ENCODE measurements at regions not wholly inside any gene's neighbourhood (a gene's known extent, or its start where the extent isn't known, plus 50 kb on each side); places are given as distances from the start of the nearest gene placed in this dataset.

GRCh38 chr3:118544458-118544857, 490.2 kb downstream of the IGSF11 start:
- H3K27me3 ChIP-seq (ENCODE audit: control insufficient read depth, insufficient read depth, low read length): no peaks in the 10 kb centered on the region
- no peak overlapping the region for H3K27ac ChIP-seq (ENCODE audit: low read length)
- no peak overlapping the region for H3K4me3 ChIP-seq (ENCODE audit: low read length)
- no peaks in the 10 kb centered on the region for H3K36me3 ChIP-seq (ENCODE audit: control insufficient read depth, low read depth, low read length)
- H3K9me3 ChIP-seq (ENCODE audit: control insufficient read depth, low read depth, low read length): no peaks in the 10 kb centered on the region
- no peak overlapping the region for H3K9ac ChIP-seq (ENCODE audit: low read length)
- no peaks in the 10 kb centered on the region for H3K4me1 ChIP-seq (ENCODE audit: control insufficient read depth, low read depth, low read length)

- H3K9me3 ChIP-seq (ENCODE audit: control insufficient read depth, low read depth, low read length): no peaks in the 10 kb centered on the region
- no peaks in the 10 kb centered on the region for H3K36me3 ChIP-seq (ENCODE audit: control insufficient read depth, low read depth, low read length)
- H3K4me1 ChIP-seq (ENCODE audit: control insufficient read depth, low read depth, low read length): no peaks in the 10 kb centered on the region
- no peak overlapping the region for H3K9ac ChIP-seq (ENCODE audit: low read length)
- H3K4me3 ChIP-seq (ENCODE audit: low read length): no peak overlapping the region
- H3K27ac ChIP-seq (ENCODE audit: low read length): no peak overlapping the region
- H3K27me3 ChIP-seq (ENCODE audit: control insufficient read depth, insufficient read depth, low read length): no peaks in the 10 kb centered on the region
Observed at GRCh38 chr3:118548434-118548833, 486.2 kb downstream of the IGSF11 start.

- H3K36me3 ChIP-seq (ENCODE audit: control insufficient read depth, low read depth, low read length): no peaks in the 10 kb centered on the region
- H3K27ac ChIP-seq (ENCODE audit: low read length): no peak overlapping the region
- H3K27me3 ChIP-seq (ENCODE audit: control insufficient read depth, insufficient read depth, low read length): no peaks in the 10 kb centered on the region
- no peaks in the 10 kb centered on the region for H3K9me3 ChIP-seq (ENCODE audit: control insufficient read depth, low read depth, low read length)
- H3K4me3 ChIP-seq (ENCODE audit: low read length): no peak overlapping the region
- no peak overlapping the region for H3K9ac ChIP-seq (ENCODE audit: low read length)
- H3K4me1 ChIP-seq (ENCODE audit: control insufficient read depth, low read depth, low read length): no peaks in the 10 kb centered on the region
Observed at GRCh38 chr3:118550122-118550521, 484.5 kb downstream of the IGSF11 start.

- Histone ChIP-seq H3K9me3 (ENCODE audit: control insufficient read depth, low read depth, low read length) (no peaks in the 10 kb centered on the region), H3K9ac (ENCODE audit: low read length) (no peak overlapping the region), H3K4me1 (ENCODE audit: control insufficient read depth, low read depth, low read length) (no peaks in the 10 kb centered on the region), H3K27me3 (ENCODE audit: control insufficient read depth, insufficient read depth, low read length) (no peaks in the 10 kb centered on the region), H3K27ac (ENCODE audit: low read length) (no peak overlapping the region), H3K36me3 (ENCODE audit: control insufficient read depth, low read depth, low read length) (no peaks in the 10 kb centered on the region), H3K4me3 (ENCODE audit: low read length) (no peak overlapping the region)
Observed at GRCh38 chr3:118550556-118550955, 484.1 kb downstream of the IGSF11 start.

GRCh38 chr3:118554148-118554838, 480.4 kb downstream of the IGSF11 start:
- no peak overlapping the region for H3K4me3 ChIP-seq (ENCODE audit: low read length)

GRCh38 chr3:118556983-118557382, 477.7 kb downstream of the IGSF11 start:
- Histone ChIP-seq H3K27me3 (ENCODE audit: control insufficient read depth, insufficient read depth, low read length) (no peaks in the 10 kb centered on the region), H3K4me3 (ENCODE audit: low read length) (no peak overlapping the region), H3K4me1 (ENCODE audit: control insufficient read depth, low read depth, low read length) (no peaks in the 10 kb centered on the region), H3K36me3 (ENCODE audit: control insufficient read depth, low read depth, low read length) (no peaks in the 10 kb centered on the region), H3K9ac (ENCODE audit: low read length) (no peak overlapping the region), H3K27ac (ENCODE audit: low read length) (no peak overlapping the region), H3K9me3 (ENCODE audit: control insufficient read depth, low read depth, low read length) (no peaks in the 10 kb centered on the region)

More at GRCh38 chr3:118554148-118554838, 480.4 kb downstream of the IGSF11 start:
- Histone ChIP-seq H3K9me3 (ENCODE audit: control insufficient read depth, low read depth, low read length) (no peaks in the 10 kb centered on the region), H3K4me1 (ENCODE audit: control insufficient read depth, low read depth, low read length) (no peaks in the 10 kb centered on the region), H3K9ac (ENCODE audit: low read length) (no peak overlapping the region), H3K27ac (ENCODE audit: low read length) (no peak overlapping the region), H3K36me3 (ENCODE audit: control insufficient read depth, low read depth, low read length) (no peaks in the 10 kb centered on the region), H3K27me3 (ENCODE audit: control insufficient read depth, insufficient read depth, low read length) (no peaks in the 10 kb centered on the region)

- Histone ChIP-seq H3K4me3 (ENCODE audit: low read length) (no peak overlapping the region), H3K27ac (ENCODE audit: low read length) (no peak overlapping the region), H3K9me3 (ENCODE audit: control insufficient read depth, low read depth, low read length) (no peaks in the 10 kb centered on the region), H3K4me1 (ENCODE audit: control insufficient read depth, low read depth, low read length) (no peaks in the 10 kb centered on the region), H3K36me3 (ENCODE audit: control insufficient read depth, low read depth, low read length) (no peaks in the 10 kb centered on the region), H3K9ac (ENCODE audit: low read length) (no peak overlapping the region), H3K27me3 (ENCODE audit: control insufficient read depth, insufficient read depth, low read length) (no peaks in the 10 kb centered on the region)
Observed at GRCh38 chr3:118557513-118557912, 477.1 kb downstream of the IGSF11 start.

- H3K9ac ChIP-seq (ENCODE audit: low read length): no peak overlapping the region
- no peaks in the 10 kb centered on the region for H3K4me1 ChIP-seq (ENCODE audit: control insufficient read depth, low read depth, low read length)
- no peaks in the 10 kb centered on the region for H3K9me3 ChIP-seq (ENCODE audit: control insufficient read depth, low read depth, low read length)
- H3K4me3 ChIP-seq (ENCODE audit: low read length): no peak overlapping the region
- H3K27ac ChIP-seq (ENCODE audit: low read length): no peak overlapping the region
- H3K36me3 ChIP-seq (ENCODE audit: control insufficient read depth, low read depth, low read length): no peaks in the 10 kb centered on the region
- H3K27me3 ChIP-seq (ENCODE audit: control insufficient read depth, insufficient read depth, low read length): no peaks in the 10 kb centered on the region
Observed at GRCh38 chr3:118559286-118559685, 475.4 kb downstream of the IGSF11 start.

GRCh38 chr3:118564800-118565199, 469.8 kb downstream of the IGSF11 start:
- Histone ChIP-seq H3K9me3 (ENCODE audit: control insufficient read depth, low read depth, low read length) (no peaks in the 10 kb centered on the region), H3K4me1 (ENCODE audit: control insufficient read depth, low read depth, low read length) (no peaks in the 10 kb centered on the region), H3K27me3 (ENCODE audit: control insufficient read depth, insufficient read depth, low read length) (no peaks in the 10 kb centered on the region), H3K36me3 (ENCODE audit: control insufficient read depth, low read depth, low read length) (no peaks in the 10 kb centered on the region), H3K27ac (ENCODE audit: low read length) (no peak overlapping the region), H3K9ac (ENCODE audit: low read length) (no peak overlapping the region), H3K4me3 (ENCODE audit: low read length) (no peak overlapping the region)

GRCh38 chr3:118573912-118574311, 460.7 kb downstream of the IGSF11 start:
- Histone ChIP-seq H3K4me3 (ENCODE audit: low read length) (no peak overlapping the region), H3K4me1 (ENCODE audit: control insufficient read depth, low read depth, low read length) (no peaks in the 10 kb centered on the region), H3K9ac (ENCODE audit: low read length) (no peak overlapping the region), H3K36me3 (ENCODE audit: control insufficient read depth, low read depth, low read length) (no peaks in the 10 kb centered on the region), H3K9me3 (ENCODE audit: control insufficient read depth, low read depth, low read length) (no peaks in the 10 kb centered on the region), H3K27me3 (ENCODE audit: control insufficient read depth, insufficient read depth, low read length) (no peaks in the 10 kb centered on the region), H3K27ac (ENCODE audit: low read length) (no peak overlapping the region)

GRCh38 chr3:118577055-118577777, 457.4 kb downstream of the IGSF11 start:
- Histone ChIP-seq H3K27me3 (ENCODE audit: control insufficient read depth, insufficient read depth, low read length) (no peaks in the 10 kb centered on the region), H3K27ac (ENCODE audit: low read length) (no peak overlapping the region), H3K9me3 (ENCODE audit: control insufficient read depth, low read depth, low read length) (no peaks in the 10 kb centered on the region), H3K36me3 (ENCODE audit: control insufficient read depth, low read depth, low read length) (no peaks in the 10 kb centered on the region), H3K9ac (ENCODE audit: low read length) (no peak overlapping the region), H3K4me3 (ENCODE audit: low read length) (no peak overlapping the region), H3K4me1 (ENCODE audit: control insufficient read depth, low read depth, low read length) (no peaks in the 10 kb centered on the region)

- Histone ChIP-seq H3K4me1 (ENCODE audit: control insufficient read depth, low read depth, low read length) (no peaks in the 10 kb centered on the region), H3K9ac (ENCODE audit: low read length) (no peak overlapping the region), H3K9me3 (ENCODE audit: control insufficient read depth, low read depth, low read length) (no peaks in the 10 kb centered on the region), H3K4me3 (ENCODE audit: low read length) (no peak overlapping the region), H3K27me3 (ENCODE audit: control insufficient read depth, insufficient read depth, low read length) (no peaks in the 10 kb centered on the region), H3K36me3 (ENCODE audit: control insufficient read depth, low read depth, low read length) (no peaks in the 10 kb centered on the region), H3K27ac (ENCODE audit: low read length) (no peak overlapping the region)
Observed at GRCh38 chr3:118578559-118578958, 456.1 kb downstream of the IGSF11 start.

All from iPS-18a (cell line).